H1 (cell line): ENCODE measurements at regions not wholly inside any gene's neighbourhood (a gene's known extent, or its start where the extent isn't known, plus 50 kb on each side); places are given as distances from the start of the nearest gene placed in this dataset.

Experiments used
- CTCF ChIA-PET: fragments of 300-600 bp; sonication (Branson Sonifier 250); formaldehyde crosslinking; loops from one replicate; lab custom pipeline; 2021; ENCODE audit not compliant: partially characterized antibody; lab: Charles Lee
- POLR2A ChIA-PET: fragments of 300-600 bp; sonication (Branson Sonifier 250); formaldehyde crosslinking; loops from one replicate; lab custom pipeline; 2021; ENCODE audit warnings: inconsistent platforms; ENCODE audit not compliant: partially characterized antibody; lab: Charles Lee
- DNase-seq, 2 experiments: peaks; one replicate each; pipeline versions ENCODE4 v3.0.0 to v3.0.0-alpha.2; 2010 to 2022; ENCODE audit warnings: low spot score in 2 of 2, low read depth in 1 of 2, mixed read lengths in 1 of 2
- FAIRE-seq: peaks from 2 replicates; lab custom pipeline; 2011; peaks lifted over from hg19 to GRCh38; lab: Jason Lieb, UNC
- H2AFZ ChIP-seq: 2 replicates; pipeline ENCODE4 v1.8.1; 2012; ENCODE audit warnings: low read length, inconsistent platforms
- H2AK5ac ChIP-seq: 2 replicates; pipeline ENCODE4 v1.6.1; 2013; ENCODE audit warnings: low read depth, low read length
- H2BK120ac ChIP-seq: replicated peaks from 2 replicates; pipeline ENCODE3; 2013; ENCODE audit warnings: low read depth, low read length, inconsistent platforms
- H2BK12ac ChIP-seq: 2 replicates; pipeline ENCODE4 v1.6.1; 2013; ENCODE audit warnings: low read depth, low read length
- H2BK15ac ChIP-seq: 2 replicates; pipeline ENCODE4 v1.6.1; 2013; ENCODE audit warnings: low read length
- H2BK20ac ChIP-seq: 2 replicates; pipeline ENCODE4 v1.6.1; 2013; ENCODE audit warnings: low read length
- H2BK5ac ChIP-seq: 2 replicates; pipeline ENCODE4 v1.6.1; 2013; ENCODE audit warnings: low read depth, low read length
- H3K14ac ChIP-seq: 2 replicates; pipeline ENCODE4 v1.6.1; 2013; ENCODE audit warnings: inconsistent platforms; ENCODE audit not compliant: insufficient read length
- H3K18ac ChIP-seq: 2 replicates; pipeline ENCODE4 v1.6.1; 2013; ENCODE audit warnings: low read length; ENCODE audit errors: extremely low read depth
- H3K23ac ChIP-seq: 2 replicates; pipeline ENCODE4 v1.6.1; 2013; ENCODE audit warnings: inconsistent platforms; ENCODE audit not compliant: insufficient read length
- H3K23me2 ChIP-seq: 2 replicates; pipeline ENCODE4 v1.6.1; 2013; ENCODE audit warnings: low read depth, low read length
- H3K27ac ChIP-seq: 2 replicates; pipeline ENCODE4 v1.6.1; 2011; ENCODE audit warnings: low read depth, low read length, inconsistent platforms
- H3K27me3 ChIP-seq, 4 experiments: replicated peaks in 1 of 4; 1 replicate in 1 of 4; 2 replicates in 3 of 4; pipeline versions ENCODE4 v1.6.1 to v1.8.1; 2011 to 2013; ENCODE audit warnings: low read length in 3 of 4, mild to moderate bottlenecking in 3 of 4, inconsistent platforms in 2 of 4, mixed read lengths in 2 of 4, moderate library complexity in 1 of 4; ENCODE audit not compliant: control insufficient read depth in 3 of 4, insufficient read depth in 3 of 4; ENCODE audit errors: extremely low read depth in 1 of 4
- H3K36me3 ChIP-seq, 4 experiments: 2 replicates each; pipeline versions ENCODE4 v1.6.1 to v1.8.1; 2011 to 2013; ENCODE audit warnings: mild to moderate bottlenecking in 4 of 4, low read length in 3 of 4, moderate library complexity in 2 of 4, control low read depth in 1 of 4, inconsistent platforms in 1 of 4; ENCODE audit not compliant: insufficient read depth in 4 of 4, control insufficient read depth in 2 of 4
- H3K4ac ChIP-seq: replicated peaks from 2 replicates; pipeline ENCODE3; 2013; ENCODE audit warnings: low read length, low read depth, mixed read lengths, inconsistent platforms; ENCODE audit not compliant: insufficient read length
- H3K4me1 ChIP-seq, 4 experiments: replicated peaks in 1 of 4; 1 replicate in 1 of 4; 2 replicates in 3 of 4; pipeline versions ENCODE4 v1.6.1 to v1.8.1; 2011 to 2013; ENCODE audit warnings: low read length in 3 of 4, inconsistent platforms in 2 of 4, mixed read lengths in 1 of 4; ENCODE audit not compliant: insufficient read depth in 4 of 4, control insufficient read depth in 3 of 4
- H3K4me2 ChIP-seq, 2 experiments: 2 replicates each; pipeline versions ENCODE4 v1.6.1 to v1.8.1; 2011 to 2013; ENCODE audit warnings: low read depth in 2 of 2, low read length in 2 of 2, control low read depth in 1 of 2, inconsistent platforms in 1 of 2, mild to moderate bottlenecking in 1 of 2; ENCODE audit not compliant: insufficient read depth in 1 of 2
- H3K4me3 ChIP-seq, 4 experiments: fragments of 200-600, 300-600 bp in 1 of 4; sonication (generic), shearing (Covaris generic), sonication (Bioruptor Twin) in 1 of 4; 2 replicates each; pipeline versions ENCODE4 v1.5.1 to v1.8.1; 2011 to 2016; ENCODE audit warnings: low read length in 4 of 4, low read depth in 3 of 4, control low read depth in 2 of 4, inconsistent platforms in 2 of 4, mild to moderate bottlenecking in 2 of 4, mixed read lengths in 1 of 4, moderate library complexity in 1 of 4; ENCODE audit not compliant: insufficient read depth in 2 of 4; ENCODE audit errors: extremely low read depth in 1 of 4
- H3K56ac ChIP-seq: replicated peaks from 2 replicates; pipeline ENCODE3; 2013; ENCODE audit warnings: low read depth, mild to moderate bottlenecking, mixed read lengths, low read length, inconsistent platforms; ENCODE audit not compliant: insufficient read length
- H3K79me1 ChIP-seq: 2 replicates; pipeline ENCODE4 v1.6.1; 2013; ENCODE audit warnings: low read depth, low read length, control low read depth
- H3K79me2 ChIP-seq, 2 experiments: 2 replicates each; pipeline versions ENCODE4 v1.6.1 to v1.8.1; 2012 to 2013; ENCODE audit warnings: low read length in 2 of 2, mild to moderate bottlenecking in 2 of 2, inconsistent platforms in 1 of 2; ENCODE audit not compliant: insufficient read depth in 2 of 2, control insufficient read depth in 1 of 2
- H3K9ac ChIP-seq, 4 experiments: replicated peaks in 1 of 4; 1 replicate in 1 of 4; 2 replicates in 3 of 4; pipeline versions ENCODE4 v1.6.1 to v1.8.1; 2011 to 2013; ENCODE audit warnings: low read depth in 3 of 4, low read length in 3 of 4, control low read depth in 2 of 4, mild to moderate bottlenecking in 2 of 4, moderate library complexity in 2 of 4, inconsistent platforms in 1 of 4; ENCODE audit errors: extremely low read depth in 1 of 4
- H3K9me3 ChIP-seq, 2 experiments: 2 replicates each; pipeline versions ENCODE4 v1.6.1 to v1.8.1; 2012 to 2013; ENCODE audit warnings: mild to moderate bottlenecking in 2 of 2, moderate library complexity in 2 of 2, control low read depth in 1 of 2, inconsistent platforms in 1 of 2, low read depth in 1 of 2, low read length in 1 of 2, mixed read lengths in 1 of 2; ENCODE audit not compliant: insufficient read depth in 2 of 2
- H4K20me1 ChIP-seq, 2 experiments: replicated peaks in 1 of 2; 2 replicates each; pipeline versions ENCODE3 to v1.8.1; 2011 to 2013; ENCODE audit warnings: inconsistent platforms in 2 of 2, low read length in 2 of 2, mild to moderate bottlenecking in 1 of 2; ENCODE audit not compliant: insufficient read depth in 2 of 2, control insufficient read depth in 1 of 2
- H4K5ac ChIP-seq: 2 replicates; pipeline ENCODE4 v1.6.1; 2013; ENCODE audit warnings: low read length, low read depth, mixed read lengths, inconsistent platforms; ENCODE audit not compliant: insufficient read length
- H4K8ac ChIP-seq: 2 replicates; pipeline ENCODE4 v1.8.0; 2013; ENCODE audit warnings: mild to moderate bottlenecking, moderate library complexity, low read length, inconsistent platforms; ENCODE audit not compliant: insufficient read depth; ENCODE audit errors: extremely low read depth
- H4K91ac ChIP-seq: replicated peaks from 2 replicates; pipeline ENCODE3; 2013; ENCODE audit warnings: low read length, mixed read lengths, inconsistent platforms; ENCODE audit not compliant: insufficient read length
- CBX8 ChIP-seq: fragments of 300-800, 300-1000 bp; sonication (generic); IDR thresholded peaks from 2 replicates; pipeline ENCODE4 v1.7.1; 2016; ENCODE audit warnings: low read depth, low read length, borderline replicate concordance
- CHD2 ChIP-seq: IDR thresholded peaks from 2 replicates; pipeline ENCODE4 v1.6.1; 2012; ENCODE audit warnings: low read length, improper control_type of control experiment
- CREB1 ChIP-seq: IDR thresholded peaks from 2 replicates; pipeline ENCODE4 v1.6.1; 2012; ENCODE audit warnings: inconsistent platforms
- CTCF ChIP-seq, 3 experiments: IDR thresholded peaks; 1 replicate in 2 of 3; 2 replicates in 1 of 3; pipeline versions ENCODE4 v1.5.1 to v1.6.1; 2011; ENCODE audit warnings: low read length in 3 of 3, mild to moderate bottlenecking in 3 of 3, inconsistent platforms in 2 of 3, low read depth in 1 of 3, moderate library complexity in 1 of 3; ENCODE audit not compliant: insufficient read depth in 1 of 3; ENCODE audit errors: control extremely low read depth in 1 of 3
- KDM5A ChIP-seq: fragments of 200-600 bp; IDR thresholded peaks from 2 replicates; pipeline ENCODE4 v1.7.1; 2012; ENCODE audit warnings: mild to moderate bottlenecking, low read length, inconsistent platforms, mixed read lengths
- NANOG ChIP-seq: IDR thresholded peaks from 2 replicates; pipeline ENCODE4 v1.6.1; 2011; ENCODE audit warnings: low read length, low read depth, mild to moderate bottlenecking, inconsistent platforms; ENCODE audit not compliant: insufficient read depth, poor library complexity, severe bottlenecking
- NRF1 ChIP-seq: IDR thresholded peaks from 2 replicates; pipeline ENCODE4 v1.6.1; 2011; ENCODE audit warnings: mild to moderate bottlenecking, low read depth, low read length, improper control_type of control experiment
- POU5F1 ChIP-seq: IDR thresholded peaks from 2 replicates; pipeline ENCODE4 v1.6.1; 2011; ENCODE audit warnings: low read depth, mild to moderate bottlenecking, low read length, moderate library complexity
- RAD21 ChIP-seq, 2 experiments: IDR thresholded peaks in 1 of 2; conservative IDR thresholded peaks in 1 of 2; 2 replicates each; pipeline ENCODE4 v1.6.1; 2011; ENCODE audit warnings: low read depth in 2 of 2, low read length in 2 of 2, improper control_type of control experiment in 1 of 2, inconsistent platforms in 1 of 2, mild to moderate bottlenecking in 1 of 2, moderate library complexity in 1 of 2
- SUZ12 ChIP-seq: fragments of 200-600 bp; sonication (generic); IDR thresholded peaks from 2 replicates; pipeline ENCODE4 v1.6.1; 2012; ENCODE audit warnings: mild to moderate bottlenecking, inconsistent platforms, low read length, moderate library complexity, mixed read lengths
- YY1 ChIP-seq: IDR thresholded peaks from 2 replicates; pipeline ENCODE4 v1.6.1; 2011; ENCODE audit warnings: low read depth, mild to moderate bottlenecking, low read length
- WGBS, 2 experiments: shearing (Covaris generic) in 1 of 2; methylation state at CpG; one replicate each; pipeline versions ENCODE4 v1.1.6 to v1.1.7; 2013 to 2015; ENCODE audit warnings: low lambda C conversion rate in 2 of 2, mixed read lengths in 2 of 2, inconsistent platforms in 1 of 2, low coverage in 1 of 2, missing lambda C conversion rate in 1 of 2; ENCODE audit not compliant: insufficient replicate concordance in 2 of 2, insufficient coverage in 1 of 2, insufficient read length in 1 of 2; ENCODE audit errors: extremely low coverage in 1 of 2, missing lambda C conversion rate in 1 of 2; 5-methylcytosine and 5-hydroxymethylcytosine counted together

- Histone ChIP-seq H2BK12ac (no peak overlapping the region), H3K4me2 (no peak overlapping the region), H3K14ac (no peak overlapping the region), H3K56ac (no peak overlapping the region), H2AK5ac (no peak overlapping the region), H3K79me2 (no peaks in the 10 kb centered on the region), H4K5ac (no peak overlapping the region), H3K4me3 (no peak overlapping the region), H3K36me3 (no peaks in the 10 kb centered on the region), H4K91ac (no peak overlapping the region), H3K27ac (0 out of 2 replicates have a peak overlapping the region, but pooled peaks have one; percentile 11), H2BK120ac (no peak overlapping the region), H2BK15ac (no peak overlapping the region), H3K23ac (no peak overlapping the region), H2AFZ (no peak overlapping the region), H3K23me2 (no peaks in the 10 kb centered on the region), H4K8ac (no peak overlapping the region), H3K4ac (no peak overlapping the region), H3K9me3 (peaks cover 5 to 7% of the 10 kb centered on the region in 2 experiments; a peak in 3 of 4 replicates), H3K79me1 (no peaks in the 10 kb centered on the region), H3K4me1 (peaks cover 0 to 3% (median 2%) of the 10 kb centered on the region in 4 experiments; a peak in 3 of 7 replicates), H3K18ac (no peak overlapping the region), H3K27me3 (no peaks in the 10 kb centered on the region), H4K20me1 (no peaks in the 10 kb centered on the region), H2BK5ac (no peak overlapping the region), H2BK20ac (no peak overlapping the region), H3K9ac (peak overlapping the region in 1 of 4 experiments; percentile 34; a peak in 1 of 7 replicates)
- DNase-seq = no peak
- peak; percentile 45 for FAIRE-seq
- ChIA-PET POLR2A (no interaction called here), CTCF (interaction anchor here (1.0 to 1.6 kb wide), 3 partner anchors 14 to 41 kb away, joined by 3 to 4 read pairs (median 3); no protein-coding TSS in a partner anchor)
- 76% methylated on average over 1 of the region's 1 CpG; no CpG with 5 or more reads in 1 of the 2 experiments for WGBS, 2 experiments
- TF ChIP-seq KDM5A (no peak), NANOG (no peak), CBX8 (no peak), CHD2 (no peak), NRF1 (no peak), SUZ12 (no peak), YY1 (no peak), POU5F1 (no peak), RAD21 (IDR thresholded peaks at IDR 0.05 in 1 of 2, conservative IDR thresholded peaks at IDR 0.05 in 1 of 2; ENCODE audit: low read depth in 2 of 2, low read length in 2 of 2) (no peak), CREB1 (no peak), CTCF (IDR thresholded peaks at IDR 0.05; ENCODE audit: control extremely low read depth in 1 of 3, insufficient read depth in 1 of 3, low read depth in 1 of 3, low read length in 3 of 3) (no peak)
Measured at GRCh38 chr2:156663757-156664409, 227.7 kb downstream of the GPD2 start.
